ENCODE measurements at regions not wholly inside any gene's neighbourhood (a gene's known extent, or its start where the extent isn't known, plus 50 kb on each side); places are given as distances from the start of the nearest gene placed in this dataset.

GRCh38 chr17:77375917-77376651 lies 235.3 kb downstream of the SEC14L1 start:
- no peaks in the 10 kb centered on the region for H3K36me3 ChIP-seq (ENCODE audit: insufficient read depth)
- H4K20me1 ChIP-seq (ENCODE audit: insufficient read depth) = no peaks in the 10 kb centered on the region; the same call in 1 of the 2 replicates
- H3K79me2 ChIP-seq (ENCODE audit: insufficient read depth, low read depth) = peaks cover 95% of the 10 kb centered on the region
- TF ChIP-seq, protein P1, sequence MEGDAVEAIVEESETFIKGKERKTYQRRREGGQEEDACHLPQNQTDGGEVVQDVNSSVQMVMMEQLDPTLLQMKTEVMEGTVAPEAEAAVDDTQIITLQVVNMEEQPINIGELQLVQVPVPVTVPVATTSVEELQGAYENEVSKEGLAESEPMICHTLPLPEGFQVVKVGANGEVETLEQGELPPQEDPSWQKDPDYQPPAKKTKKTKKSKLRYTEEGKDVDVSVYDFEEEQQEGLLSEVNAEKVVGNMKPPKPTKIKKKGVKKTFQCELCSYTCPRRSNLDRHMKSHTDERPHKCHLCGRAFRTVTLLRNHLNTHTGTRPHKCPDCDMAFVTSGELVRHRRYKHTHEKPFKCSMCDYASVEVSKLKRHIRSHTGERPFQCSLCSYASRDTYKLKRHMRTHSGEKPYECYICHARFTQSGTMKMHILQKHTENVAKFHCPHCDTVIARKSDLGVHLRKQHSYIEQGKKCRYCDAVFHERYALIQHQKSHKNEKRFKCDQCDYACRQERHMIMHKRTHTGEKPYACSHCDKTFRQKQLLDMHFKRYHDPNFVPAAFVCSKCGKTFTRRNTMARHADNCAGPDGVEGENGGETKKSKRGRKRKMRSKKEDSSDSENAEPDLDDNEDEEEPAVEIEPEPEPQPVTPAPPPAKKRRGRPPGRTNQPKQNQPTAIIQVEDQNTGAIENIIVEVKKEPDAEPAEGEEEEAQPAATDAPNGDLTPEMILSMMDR (conservative IDR thresholded peaks at IDR 0.05; ENCODE audit: low read depth, low read length) = no peak
- H3K4me3 ChIP-seq (IDR thresholded peaks at IDR 0.05; ENCODE audit: insufficient read depth, low read depth, low read length) = no peak overlapping the region
- H3K27me3 ChIP-seq (ENCODE audit: insufficient read depth, low read depth) = no peaks in the 10 kb centered on the region
- peak overlapping the region; percentile 17; the same call in 1 of the 2 replicates for H3K27ac ChIP-seq
- no peak overlapping the region for H3K9ac ChIP-seq
- H3K4me2 ChIP-seq = peak overlapping the region; percentile 74
- H3K4me1 ChIP-seq (ENCODE audit: low read depth, poor library complexity, severe bottlenecking) = peaks cover 75% of the 10 kb centered on the region
- H2AFZ ChIP-seq (ENCODE audit: low read depth) = no peak overlapping the region

- Histone ChIP-seq H3K4me1 (ENCODE audit: low read depth, poor library complexity, severe bottlenecking) (peaks cover 77% of the 10 kb centered on the region), H3K4me2 (no peak overlapping the region), H3K9ac (no peak overlapping the region)
Observed at GRCh38 chr17:77376795-77377709, 236.3 kb downstream of the SEC14L1 start.

GRCh38 chr17:77377710-77378235 lies 237.0 kb downstream of the SEC14L1 start:
- no peaks in the 10 kb centered on the region for H3K36me3 ChIP-seq (ENCODE audit: insufficient read depth)
- no peak overlapping the region for H2AFZ ChIP-seq (ENCODE audit: low read depth)
- H3K27ac ChIP-seq = no peak overlapping the region
- peaks cover 94% of the 10 kb centered on the region for H3K79me2 ChIP-seq (ENCODE audit: insufficient read depth, low read depth)
- no peak overlapping the region; the same call in 1 of the 2 replicates for H3K4me2 ChIP-seq
- no peaks in the 10 kb centered on the region; the same call in 1 of the 2 replicates for H4K20me1 ChIP-seq (ENCODE audit: insufficient read depth)
- TF ChIP-seq, protein P1 (conservative IDR thresholded peaks at IDR 0.05; ENCODE audit: low read depth, low read length) = no peak
- no peaks in the 10 kb centered on the region for H3K27me3 ChIP-seq (ENCODE audit: insufficient read depth, low read depth)
- H3K4me3 ChIP-seq (IDR thresholded peaks at IDR 0.05; ENCODE audit: insufficient read depth, low read depth, low read length) = no peak overlapping the region
- H3K4me1 ChIP-seq (ENCODE audit: low read depth, poor library complexity, severe bottlenecking) = peaks cover 79% of the 10 kb centered on the region
- H3K9ac ChIP-seq = no peak overlapping the region

More at GRCh38 chr17:77376795-77377709, 236.3 kb downstream of the SEC14L1 start:
- Histone ChIP-seq H2AFZ (ENCODE audit: low read depth) (no peak overlapping the region), H4K20me1 (ENCODE audit: insufficient read depth) (no peaks in the 10 kb centered on the region; the same call in 1 of the 2 replicates), H3K79me2 (ENCODE audit: insufficient read depth, low read depth) (peaks cover 95% of the 10 kb centered on the region), H3K4me3 (IDR thresholded peaks at IDR 0.05; ENCODE audit: insufficient read depth, low read depth, low read length) (no peak overlapping the region), H3K27me3 (ENCODE audit: insufficient read depth, low read depth) (no peaks in the 10 kb centered on the region), H3K27ac (no peak overlapping the region), H3K36me3 (ENCODE audit: insufficient read depth) (no peaks in the 10 kb centered on the region)
- TF ChIP-seq, protein P1 (conservative IDR thresholded peaks at IDR 0.05; ENCODE audit: low read depth, low read length) = no peak

DNA sequence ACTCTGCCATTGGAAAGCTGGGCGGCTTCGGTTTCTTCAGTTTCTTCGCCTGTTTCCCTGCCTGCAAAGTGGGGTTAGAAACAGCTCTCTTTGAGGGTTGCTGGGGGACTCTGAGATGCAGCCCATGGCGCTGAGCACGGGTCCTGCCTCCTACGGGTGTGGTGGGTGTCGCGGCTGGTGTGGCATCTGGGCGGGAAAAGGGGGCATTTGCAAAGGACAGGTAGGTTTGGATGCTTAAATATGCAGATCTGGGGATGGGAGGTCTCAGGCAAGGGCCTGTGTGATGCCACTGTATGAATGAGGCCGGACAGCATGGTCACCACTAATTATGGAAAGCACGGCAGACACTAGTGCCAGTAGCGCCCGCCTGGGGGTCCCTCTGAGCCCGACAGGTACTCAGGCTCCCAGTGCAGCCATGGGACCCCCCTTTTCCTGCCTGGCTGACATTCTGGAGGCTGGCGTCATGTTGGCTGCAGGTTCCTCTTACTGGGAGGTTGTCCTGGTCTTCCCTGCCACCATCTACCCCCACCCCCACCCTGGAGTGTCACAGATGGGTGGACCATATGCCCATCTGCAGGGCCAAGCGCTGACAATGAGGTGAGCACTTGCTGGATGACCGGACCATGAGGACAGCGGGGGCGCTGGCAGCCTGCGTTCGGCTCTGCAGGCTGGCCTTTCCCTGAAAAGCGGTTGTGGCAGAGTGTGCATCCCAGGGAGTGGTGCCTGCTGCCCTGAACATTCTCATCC lies 237.7 kb downstream of the SEC14L1 start:
- Histone ChIP-seq H3K27ac (no peak overlapping the region), H3K79me2 (ENCODE audit: insufficient read depth, low read depth) (peaks cover 98% of the 10 kb centered on the region)

More for the DNA sequence above, 237.7 kb downstream of the SEC14L1 start:
- H4K20me1 ChIP-seq (ENCODE audit: insufficient read depth) = no peaks in the 10 kb centered on the region; the same call in 1 of the 2 replicates
- H3K27me3 ChIP-seq (ENCODE audit: insufficient read depth, low read depth) = no peaks in the 10 kb centered on the region
- H3K4me3 ChIP-seq (IDR thresholded peaks at IDR 0.05; ENCODE audit: insufficient read depth, low read depth, low read length) = no peak overlapping the region
- no peak overlapping the region; the same call in 1 of the 2 replicates for H3K4me2 ChIP-seq
- H3K4me1 ChIP-seq (ENCODE audit: low read depth, poor library complexity, severe bottlenecking) = peaks cover 86% of the 10 kb centered on the region
- H2AFZ ChIP-seq (ENCODE audit: low read depth) = no peak overlapping the region
- TF ChIP-seq, protein P1 (conservative IDR thresholded peaks at IDR 0.05; ENCODE audit: low read depth, low read length) = no peak
- no peaks in the 10 kb centered on the region for H3K36me3 ChIP-seq (ENCODE audit: insufficient read depth)
- no peak overlapping the region for H3K9ac ChIP-seq
